ENCODE measurements at regions not wholly inside any gene's neighbourhood (a gene's known extent, or its start where the extent isn't known, plus 50 kb on each side); places are given as distances from the start of the nearest gene placed in this dataset.
A peak's percentile ranks its signal among the peaks of the same experiment; 100 is the strongest.

DNA sequence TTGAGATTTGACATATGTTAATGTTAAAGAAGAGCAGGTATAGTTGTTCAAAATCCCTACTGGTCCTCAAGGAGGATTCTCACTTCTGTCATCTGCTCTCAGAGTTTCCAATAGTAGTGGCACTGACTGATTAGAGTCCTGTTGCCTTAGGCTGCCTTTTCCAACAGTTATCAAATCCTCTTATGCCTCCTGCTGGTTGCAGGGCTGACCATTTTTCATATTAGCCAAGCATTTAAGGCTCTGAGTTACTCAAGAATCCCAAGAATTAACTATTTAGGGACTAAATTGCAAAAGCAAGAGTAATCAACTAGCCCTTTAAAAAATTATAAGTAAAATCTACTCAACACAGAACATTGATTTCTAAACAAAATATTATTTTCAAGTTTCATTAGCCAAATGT lies 212.0 kb upstream of the CHORDC1 start:
- dilution Hi-C loops (cut with MboI; ENCODE audit: extremely low pct_ligation_motif_present, low sequenced_read_pairs), result no loop called here
- no peak overlapping the region for H2AFZ ChIP-seq (ENCODE audit: low read depth, low read length)
- no peaks in the 10 kb centered on the region for H3K36me3 ChIP-seq (ENCODE audit: control insufficient read depth in 2 of 2, extremely low read depth in 1 of 2, insufficient read depth in 2 of 2, low read length in 2 of 2)
- no peaks in the 10 kb centered on the region for H3K79me2 ChIP-seq (ENCODE audit: control insufficient read depth, insufficient read depth, low read length)
- ChIA-PET POLR2A (no interaction called here), CTCF (interaction anchor here (0.6 to 2.7 kb wide), 5 partner anchors 22 to 185 kb away, joined by 3 to 16 read pairs (median 3); no protein-coding TSS in a partner anchor)
- H3K4me3 ChIP-seq (replicated peaks in 1 of 3; ENCODE audit: insufficient read depth in 1 of 3, low read depth in 1 of 3, low read length in 3 of 3), result no peak overlapping the region
- no peak overlapping the region for H3K4me2 ChIP-seq (ENCODE audit: insufficient read depth, low read length)
- no peak overlapping the region for H3K9ac ChIP-seq (replicated peaks; ENCODE audit: extremely low read depth, insufficient read depth, low read length)
- H3K9me3 ChIP-seq (replicated peaks; ENCODE audit: control insufficient read depth, insufficient read depth, low read length), result no peaks in the 10 kb centered on the region
- H3K9me1 ChIP-seq (replicated peaks; ENCODE audit: control insufficient read depth, extremely low read depth, insufficient read depth, low read length), result no peaks in the 10 kb centered on the region
- no peak overlapping the region for H3K27ac ChIP-seq (ENCODE audit: insufficient read depth, low read depth, low read length)
- no peaks in the 10 kb centered on the region for H3K27me3 ChIP-seq (ENCODE audit: control insufficient read depth in 2 of 2, insufficient read depth in 2 of 2, low read length in 2 of 2)
- no peak for TF ChIP-seq FOS (IDR thresholded peaks at IDR 0.05; ENCODE audit: borderline replicate concordance, insufficient read depth, low read length)
- TF ChIP-seq, protein P1, sequence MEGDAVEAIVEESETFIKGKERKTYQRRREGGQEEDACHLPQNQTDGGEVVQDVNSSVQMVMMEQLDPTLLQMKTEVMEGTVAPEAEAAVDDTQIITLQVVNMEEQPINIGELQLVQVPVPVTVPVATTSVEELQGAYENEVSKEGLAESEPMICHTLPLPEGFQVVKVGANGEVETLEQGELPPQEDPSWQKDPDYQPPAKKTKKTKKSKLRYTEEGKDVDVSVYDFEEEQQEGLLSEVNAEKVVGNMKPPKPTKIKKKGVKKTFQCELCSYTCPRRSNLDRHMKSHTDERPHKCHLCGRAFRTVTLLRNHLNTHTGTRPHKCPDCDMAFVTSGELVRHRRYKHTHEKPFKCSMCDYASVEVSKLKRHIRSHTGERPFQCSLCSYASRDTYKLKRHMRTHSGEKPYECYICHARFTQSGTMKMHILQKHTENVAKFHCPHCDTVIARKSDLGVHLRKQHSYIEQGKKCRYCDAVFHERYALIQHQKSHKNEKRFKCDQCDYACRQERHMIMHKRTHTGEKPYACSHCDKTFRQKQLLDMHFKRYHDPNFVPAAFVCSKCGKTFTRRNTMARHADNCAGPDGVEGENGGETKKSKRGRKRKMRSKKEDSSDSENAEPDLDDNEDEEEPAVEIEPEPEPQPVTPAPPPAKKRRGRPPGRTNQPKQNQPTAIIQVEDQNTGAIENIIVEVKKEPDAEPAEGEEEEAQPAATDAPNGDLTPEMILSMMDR (IDR thresholded peaks at IDR 0.05; ENCODE audit: extremely low read depth in 1 of 2, insufficient read depth in 1 of 2, low read depth in 1 of 2, low read length in 2 of 2), result peak in 1 of 2 donors; percentile 21
- H4K20me1 ChIP-seq (replicated peaks; ENCODE audit: control insufficient read depth, extremely low read depth, insufficient read depth, low read length), result no peaks in the 10 kb centered on the region
- H3K4me1 ChIP-seq (ENCODE audit: control insufficient read depth, extremely low read depth, insufficient read depth, low read length), result no peaks in the 10 kb centered on the region
- intact Hi-C loops (cut with micrococcal nuclease), result loop anchor here (1.0 kb wide), 1 partner anchor 147 kb away; no protein-coding TSS in a partner anchor
- no TSS peak for BruUV-seq (replicated peaks)
- FAIRE-seq, result no peak
- peak; percentile 49 for DNase-seq (ENCODE audit: low read depth, low spot score)

DNA sequence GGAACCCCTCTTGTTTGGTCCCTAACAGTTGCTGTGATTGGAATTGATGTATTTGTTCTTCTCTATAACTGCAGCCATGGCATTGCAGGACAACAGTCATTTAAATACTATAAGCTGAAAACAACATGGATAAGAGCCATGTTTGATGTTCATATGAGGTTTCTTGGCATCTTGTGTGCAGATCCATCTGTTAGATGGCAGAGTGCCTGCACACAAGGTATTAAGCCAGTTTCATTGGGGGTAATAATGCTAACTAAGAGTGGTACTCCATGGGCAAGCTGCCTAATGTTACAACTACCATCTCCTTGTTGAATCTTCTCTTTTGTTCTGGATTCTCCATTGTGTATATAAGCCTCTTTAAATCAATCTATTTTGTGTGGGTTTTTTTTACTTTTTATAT lies 206.0 kb upstream of the CHORDC1 start:
- Histone ChIP-seq H3K27ac (ENCODE audit: insufficient read depth, low read depth, low read length) (no peak overlapping the region), H3K9ac (replicated peaks; ENCODE audit: extremely low read depth, insufficient read depth, low read length) (no peak overlapping the region), H3K27me3 (ENCODE audit: control insufficient read depth in 2 of 2, insufficient read depth in 2 of 2, low read length in 2 of 2) (no peaks in the 10 kb centered on the region), H3K4me1 (ENCODE audit: control insufficient read depth, extremely low read depth, insufficient read depth, low read length) (no peaks in the 10 kb centered on the region), H3K9me1 (replicated peaks; ENCODE audit: control insufficient read depth, extremely low read depth, insufficient read depth, low read length) (no peaks in the 10 kb centered on the region), H3K9me3 (replicated peaks; ENCODE audit: control insufficient read depth, insufficient read depth, low read length) (no peaks in the 10 kb centered on the region), H2AFZ (ENCODE audit: low read depth, low read length) (no peak overlapping the region), H3K36me3 (ENCODE audit: control insufficient read depth in 2 of 2, extremely low read depth in 1 of 2, insufficient read depth in 2 of 2, low read length in 2 of 2) (no peaks in the 10 kb centered on the region), H4K20me1 (replicated peaks; ENCODE audit: control insufficient read depth, extremely low read depth, insufficient read depth, low read length) (no peaks in the 10 kb centered on the region), H3K79me2 (ENCODE audit: control insufficient read depth, insufficient read depth, low read length) (no peaks in the 10 kb centered on the region), H3K4me3 (replicated peaks in 1 of 3; ENCODE audit: insufficient read depth in 1 of 3, low read depth in 1 of 3, low read length in 3 of 3) (no peak overlapping the region), H3K4me2 (ENCODE audit: insufficient read depth, low read length) (no peak overlapping the region)
- no peak for DNase-seq (ENCODE audit: low read depth, low spot score)
- CTCF ChIA-PET, result no interaction called here
- POLR2A ChIA-PET, result no interaction called here
- dilution Hi-C loops (cut with MboI; ENCODE audit: extremely low pct_ligation_motif_present, low sequenced_read_pairs) (no loop called here), intact Hi-C loops (cut with micrococcal nuclease) (no loop called here)
- TF ChIP-seq GATA2 (IDR thresholded peaks at IDR 0.05; ENCODE audit: insufficient read depth, insufficient read length, low read depth, low read length), result no peak
- no peak for TF ChIP-seq JUN (IDR thresholded peaks at IDR 0.05; ENCODE audit: borderline replicate concordance, insufficient read depth, insufficient read length, low read depth)
- no peak for TF ChIP-seq MYC (IDR thresholded peaks at IDR 0.05; ENCODE audit: low read depth, low read length)
- no peak for TF ChIP-seq POLR2A (IDR thresholded peaks at IDR 0.05; ENCODE audit: low read depth, low read length)
- TF ChIP-seq FOS (IDR thresholded peaks at IDR 0.05; ENCODE audit: borderline replicate concordance, insufficient read depth, low read length), result no peak
- TF ChIP-seq POLR2AphosphoS5 (IDR thresholded peaks at IDR 0.05; ENCODE audit: insufficient read depth, low read depth, low read length), result no peak
- TF ChIP-seq, protein P2, sequence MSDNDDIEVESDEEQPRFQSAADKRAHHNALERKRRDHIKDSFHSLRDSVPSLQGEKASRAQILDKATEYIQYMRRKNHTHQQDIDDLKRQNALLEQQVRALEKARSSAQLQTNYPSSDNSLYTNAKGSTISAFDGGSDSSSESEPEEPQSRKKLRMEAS (IDR thresholded peaks at IDR 0.05; ENCODE audit: insufficient read depth, insufficient read length), result no peak
- TF ChIP-seq EZH2 (IDR thresholded peaks at IDR 0.05; ENCODE audit: borderline replicate concordance, low read depth, low read length, severe bottlenecking), result no peak
- TF ChIP-seq, protein P1 (IDR thresholded peaks at IDR 0.05; ENCODE audit: extremely low read depth in 1 of 2, insufficient read depth in 1 of 2, low read depth in 1 of 2, low read length in 2 of 2), result no peak
- no peak for FAIRE-seq
- no TSS peak for BruUV-seq (replicated peaks)

All from endothelial cell of umbilical vein (primary cell).